NCI-H446 treated with DMSO at 0.1 percent for 48 hours (cell line): ENCODE measurements at regions not wholly inside any gene's neighbourhood (a gene's known extent, or its start where the extent isn't known, plus 50 kb on each side); places are given as distances from the start of the nearest gene placed in this dataset.
"Not testable (repeated sequence)": the region's sequence is repeated elsewhere in the genome, so short reads cannot be mapped to it uniquely, and the experiment has no call there.

Source experiments
- DNase-seq: peaks from one replicate; lab custom pipeline; 2025; lab: John Stamatoyannopoulos, UW

DNA sequence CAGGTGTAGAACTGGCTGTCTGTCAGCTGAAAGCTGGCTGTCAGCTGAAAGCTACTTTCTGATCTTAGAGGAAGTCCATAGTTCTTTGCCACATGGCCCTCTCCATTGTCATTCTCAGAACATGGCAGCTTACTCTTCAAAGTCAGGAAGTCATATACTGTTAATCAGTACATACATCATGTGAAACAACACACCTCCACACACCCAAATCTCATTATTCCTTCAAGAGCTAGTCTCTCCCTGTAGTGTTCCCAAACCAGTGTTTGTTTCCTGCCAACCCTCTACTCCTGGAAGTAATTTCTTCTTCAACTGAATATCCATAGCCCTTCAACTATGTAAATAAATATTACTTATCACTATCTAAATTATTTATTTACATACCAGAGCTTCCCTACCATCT, 58.9 kb downstream of the OR5AK2 start:
- DNase-seq: no peak

DNA sequence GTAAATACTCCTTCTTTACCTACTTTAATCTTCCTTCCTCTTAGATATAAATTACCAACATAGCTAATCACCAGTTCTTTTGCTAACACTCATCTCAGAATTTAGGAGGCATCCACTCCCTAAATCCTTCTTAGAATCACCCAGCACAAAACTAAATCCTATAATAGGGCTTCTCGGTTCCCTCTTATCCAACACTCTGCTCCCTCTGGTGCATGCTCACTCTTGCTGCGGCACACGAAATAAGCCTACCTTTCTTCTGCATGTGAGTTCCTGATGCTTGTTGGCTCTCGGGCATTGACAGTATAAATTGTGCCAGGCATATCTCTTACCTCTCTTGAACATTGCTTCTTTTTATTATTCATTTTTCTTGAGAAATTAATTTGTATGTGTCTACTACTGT, 61.0 kb downstream of the OR5AK2 start:
- DNase-seq: no peak

DNA sequence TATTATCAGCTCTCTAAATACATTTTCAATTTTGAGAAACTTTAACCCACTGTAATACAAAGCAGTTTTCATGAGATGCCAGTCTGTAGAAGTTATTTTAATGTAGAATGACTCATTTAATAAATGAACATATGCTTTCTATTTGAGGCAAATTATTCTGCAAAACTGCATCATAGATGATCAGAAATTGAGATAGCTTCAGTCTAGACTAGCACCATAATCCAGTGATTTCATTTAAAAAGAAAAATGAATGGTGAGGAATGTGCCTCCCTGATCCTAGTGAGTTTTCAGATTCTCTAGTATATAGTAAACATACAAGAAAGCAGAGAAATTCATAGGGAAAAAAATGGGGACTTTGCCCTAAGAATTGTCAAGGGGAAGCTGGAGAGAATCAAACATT, 66.1 kb downstream of the OR5AK2 start:
- DNase-seq: no peak

- DNase-seq: no peak
These were observed 67.0 kb downstream of the OR5AK2 start for GRCh38 chr11:57055744-57056143.

- DNase-seq: no peak
These were observed 68.0 kb downstream of the OR5AK2 start for GRCh38 chr11:57056735-57057134.

- no peak for DNase-seq
These were observed 68.8 kb downstream of the OR5AK2 start for GRCh38 chr11:57057561-57057960.

DNA sequence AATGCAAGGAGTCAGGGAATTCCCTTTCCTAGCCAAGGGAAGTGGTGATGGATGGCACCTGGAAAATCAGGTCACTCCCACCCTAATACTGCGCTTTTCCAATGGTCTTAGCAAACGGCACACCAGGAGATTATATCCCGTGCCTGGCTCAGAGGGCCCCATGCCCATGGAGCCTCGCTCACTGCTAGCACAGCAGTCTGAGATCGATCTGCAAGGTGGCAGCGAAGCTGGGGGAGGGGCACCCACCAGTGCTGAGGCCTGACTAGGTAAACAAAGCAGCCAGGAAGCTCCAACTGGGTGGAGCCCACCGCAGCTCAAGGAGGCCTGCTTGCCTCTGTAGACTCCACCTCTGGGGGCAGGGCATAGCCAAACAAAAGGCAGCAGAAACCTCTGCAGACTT, 74.2 kb downstream of the OR5AK2 start:
- DNase-seq: not testable (repeated sequence)

GRCh38 chr11:57069942-57070341, 81.2 kb downstream of the OR5AK2 start:
- DNase-seq: no peak

GRCh38 chr11:57071829-57072228, 83.1 kb downstream of the OR5AK2 start:
- no peak for DNase-seq

DNA sequence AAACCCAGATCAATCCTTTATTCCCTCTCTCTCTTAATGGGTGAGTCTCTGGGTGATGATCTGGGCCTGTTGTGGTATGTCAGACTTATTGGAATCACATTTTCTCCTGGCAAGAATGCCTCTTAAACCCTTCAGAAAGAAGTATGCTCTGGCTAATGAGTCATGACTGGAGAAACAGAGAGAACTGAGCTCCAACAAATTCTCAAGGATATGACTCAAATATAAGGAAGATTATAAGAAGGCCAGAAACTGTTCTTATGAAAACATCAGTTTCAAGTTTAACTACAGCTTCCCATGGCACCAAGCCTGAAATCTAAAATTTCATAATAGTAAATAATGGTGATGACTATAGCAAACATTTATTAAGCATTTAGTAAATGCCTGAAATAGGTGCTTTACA, 83.9 kb downstream of the OR5AK2 start:
- DNase-seq: no peak

DNA sequence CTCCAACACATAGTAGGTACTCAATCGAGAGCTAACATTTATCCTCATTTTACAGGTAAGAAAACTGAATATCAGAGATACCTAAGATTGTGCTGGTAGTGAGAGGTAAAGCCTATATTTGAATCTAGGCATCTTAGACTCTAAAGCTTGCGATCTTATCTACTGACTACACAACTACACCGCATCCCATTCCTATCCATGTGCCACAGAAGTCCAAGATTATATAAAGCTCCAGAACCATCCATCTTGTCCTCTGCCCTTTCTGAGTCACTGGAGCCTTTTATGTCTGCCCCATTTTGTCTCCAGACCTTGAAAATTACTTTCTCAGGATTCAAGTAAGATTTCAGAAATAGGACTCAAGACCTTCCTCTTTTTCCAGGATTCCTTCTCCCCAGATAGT, 84.4 kb downstream of the OR5AK2 start:
- no peak for DNase-seq

- no peak for DNase-seq
These were observed 92.6 kb downstream of the OR5AK2 start for GRCh38 chr11:57081356-57081755.

DNA sequence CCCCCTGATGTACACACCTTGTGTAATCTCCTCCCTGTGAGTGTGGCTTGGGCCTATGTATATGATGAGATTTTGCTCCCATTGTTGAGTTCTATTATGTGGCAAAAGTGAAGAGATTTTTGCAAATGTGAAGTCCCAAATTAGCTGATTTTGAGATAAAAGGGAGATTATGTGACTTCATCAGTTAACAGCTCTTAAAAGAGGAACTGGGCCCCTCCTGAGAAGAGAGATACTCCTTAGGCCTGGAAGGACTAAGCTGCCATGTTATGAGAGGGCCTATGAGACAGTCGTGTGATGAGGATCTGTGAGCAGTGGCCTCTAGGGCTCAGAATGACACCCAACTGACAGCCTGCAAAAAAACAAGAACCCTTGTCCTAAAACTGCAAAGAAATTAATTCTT, 93.4 kb downstream of the OR5AK2 start:
- DNase-seq: no peak

DNA sequence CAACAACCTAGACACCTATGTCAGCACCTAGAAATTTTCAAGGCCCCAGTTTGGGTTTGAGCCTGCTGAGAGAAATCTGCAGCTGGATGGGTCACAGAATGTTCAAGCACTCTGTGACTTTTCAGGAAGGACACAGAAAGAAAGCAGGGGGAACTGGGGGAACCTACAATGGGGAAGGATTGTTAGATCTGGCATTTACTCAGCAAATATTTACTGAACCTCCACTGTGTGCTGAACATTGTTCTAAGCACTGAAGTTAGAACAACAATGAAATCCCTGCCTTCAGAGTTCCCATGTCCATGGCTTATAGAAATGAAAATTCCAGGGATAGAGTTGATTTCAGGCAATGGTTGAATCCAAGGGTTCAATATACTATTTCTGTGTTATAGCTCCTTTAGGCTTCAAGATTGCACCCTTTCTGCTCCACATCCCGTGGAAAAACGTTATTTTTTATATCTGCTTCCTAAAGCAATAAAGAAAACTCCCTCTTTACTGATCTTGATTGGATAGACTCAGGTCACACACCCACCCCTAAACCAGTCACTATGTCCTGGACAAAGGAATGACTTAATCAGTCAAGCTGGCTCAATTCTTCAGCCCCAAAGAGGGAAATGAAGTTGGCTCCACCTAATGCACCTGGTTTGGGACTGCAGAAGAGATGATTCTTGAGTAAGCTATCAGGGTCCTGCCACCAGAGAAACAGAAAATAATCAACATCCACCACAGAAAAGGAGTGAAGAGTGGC, 95.1 kb downstream of the OR5AK2 start:
- DNase-seq: no peak

DNA sequence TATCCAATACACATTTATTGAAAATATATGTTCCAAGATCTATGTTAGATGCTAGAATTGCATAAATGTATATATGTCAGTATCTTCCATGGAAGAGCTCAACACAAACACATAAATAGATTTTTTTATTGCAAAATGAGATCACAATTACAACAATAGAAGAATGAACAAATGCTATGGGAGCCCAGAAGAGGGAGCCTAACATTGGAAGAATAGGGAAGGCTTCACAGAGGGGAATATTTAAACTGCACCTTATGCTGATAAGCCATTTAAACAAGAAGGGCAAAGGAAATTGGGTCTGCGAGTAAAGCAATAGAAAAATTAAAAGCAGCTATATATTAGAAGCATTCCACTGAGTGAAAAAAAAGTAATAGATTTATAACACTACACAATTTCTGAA, 96.1 kb upstream of the LRRC55 start:
- no peak for DNase-seq

- no peak for DNase-seq
These were observed 93.8 kb upstream of the LRRC55 start for GRCh38 chr11:57087991-57088390.

GRCh38 chr11:57092028-57092698, 89.6 kb upstream of the LRRC55 start:
- DNase-seq: no peak

DNA sequence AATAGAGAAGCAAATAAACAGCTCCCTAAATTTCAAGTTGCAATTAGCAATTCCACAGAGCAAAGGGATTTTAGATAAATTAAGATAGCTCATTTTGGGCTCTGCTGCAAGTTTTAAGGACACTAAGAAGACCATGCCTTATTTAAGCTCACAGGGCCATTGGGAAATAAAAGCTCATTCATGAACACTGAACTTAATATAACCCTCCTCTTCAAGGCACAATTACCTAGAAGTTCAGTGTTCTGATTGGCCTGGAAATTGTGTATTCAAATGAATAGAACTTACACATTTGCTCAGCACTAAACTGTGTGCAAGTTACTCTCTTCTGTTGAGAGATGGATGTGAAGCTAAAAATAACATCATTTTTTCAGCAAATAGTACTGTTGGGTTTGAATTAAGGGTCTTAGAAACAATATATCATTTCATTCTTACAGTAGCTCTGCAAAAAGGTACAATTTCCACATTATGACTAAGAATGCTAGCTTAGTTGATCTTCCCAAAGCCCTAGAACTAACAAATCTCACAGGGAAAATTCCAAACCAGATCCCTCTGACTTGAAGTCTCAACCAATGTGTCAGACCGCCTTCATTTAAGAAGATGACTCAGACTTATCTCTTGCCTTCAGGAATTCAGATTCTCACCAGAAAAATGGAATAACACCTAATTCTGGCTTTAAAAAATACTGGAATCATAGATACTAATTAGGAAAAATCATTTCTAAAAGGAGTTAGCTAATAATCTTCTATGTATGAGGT, 87.4 kb upstream of the LRRC55 start:
- DNase-seq: no peak

DNA sequence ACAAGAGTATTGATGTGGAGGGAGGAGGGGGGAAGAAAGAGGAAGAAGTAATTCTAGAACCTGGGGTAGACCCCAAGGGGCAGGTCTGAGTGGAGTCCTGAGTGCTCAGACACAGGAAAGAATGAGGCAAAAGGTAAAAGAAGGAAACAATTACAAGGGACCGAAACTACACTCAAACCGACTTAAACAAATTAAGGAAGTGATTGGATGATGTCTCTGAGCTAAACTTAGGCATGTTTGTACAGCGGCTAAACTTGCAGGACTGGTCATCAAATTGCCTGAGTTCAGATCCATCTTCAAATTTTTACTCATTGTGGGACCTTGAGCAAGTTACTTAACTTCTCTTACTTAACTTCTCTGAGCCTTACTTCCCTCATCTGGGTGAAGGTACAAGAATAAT, 86.3 kb upstream of the LRRC55 start:
- no peak for DNase-seq

DNA sequence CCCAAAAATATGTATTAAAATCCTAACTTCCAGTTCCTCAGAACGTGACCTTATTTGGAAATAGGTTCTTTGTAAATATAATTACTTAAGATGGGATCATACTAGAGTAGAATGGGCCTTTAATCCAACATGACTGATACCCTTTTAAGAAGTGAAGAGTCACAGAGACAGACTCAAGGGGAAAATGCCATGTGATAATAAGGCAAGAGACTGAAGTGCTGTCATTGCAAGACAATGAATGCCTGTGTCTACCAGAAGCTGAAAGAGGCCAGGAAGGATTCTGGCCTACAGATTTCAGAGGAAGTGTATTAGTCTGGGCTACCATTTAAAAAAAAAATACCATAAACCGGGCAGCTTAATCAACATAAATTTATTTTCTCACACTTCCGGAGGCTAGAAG, 85.9 kb upstream of the LRRC55 start:
- DNase-seq: no peak

DNA sequence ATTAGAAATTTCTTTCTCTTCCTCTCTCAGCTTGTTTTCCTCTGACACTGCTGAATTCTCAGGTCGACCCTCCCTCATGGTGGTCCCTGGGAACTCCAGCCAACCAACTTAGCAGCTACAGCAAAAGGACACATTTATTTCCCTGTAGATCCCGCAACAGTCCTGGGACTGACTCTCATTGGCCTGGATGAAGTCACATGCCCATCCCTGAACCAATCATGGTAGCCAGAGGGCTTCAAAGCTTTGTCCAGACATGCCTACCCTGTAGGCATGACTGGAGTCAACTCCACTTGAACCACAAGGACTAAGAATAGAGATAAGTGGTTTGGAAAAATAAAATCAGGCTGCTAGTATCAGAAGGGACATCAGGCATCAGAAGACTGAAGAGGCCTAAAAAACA, 84.6 kb upstream of the LRRC55 start:
- DNase-seq: no peak

- DNase-seq: no peak
These were observed 83.6 kb upstream of the LRRC55 start for GRCh38 chr11:57098191-57098590.

DNA sequence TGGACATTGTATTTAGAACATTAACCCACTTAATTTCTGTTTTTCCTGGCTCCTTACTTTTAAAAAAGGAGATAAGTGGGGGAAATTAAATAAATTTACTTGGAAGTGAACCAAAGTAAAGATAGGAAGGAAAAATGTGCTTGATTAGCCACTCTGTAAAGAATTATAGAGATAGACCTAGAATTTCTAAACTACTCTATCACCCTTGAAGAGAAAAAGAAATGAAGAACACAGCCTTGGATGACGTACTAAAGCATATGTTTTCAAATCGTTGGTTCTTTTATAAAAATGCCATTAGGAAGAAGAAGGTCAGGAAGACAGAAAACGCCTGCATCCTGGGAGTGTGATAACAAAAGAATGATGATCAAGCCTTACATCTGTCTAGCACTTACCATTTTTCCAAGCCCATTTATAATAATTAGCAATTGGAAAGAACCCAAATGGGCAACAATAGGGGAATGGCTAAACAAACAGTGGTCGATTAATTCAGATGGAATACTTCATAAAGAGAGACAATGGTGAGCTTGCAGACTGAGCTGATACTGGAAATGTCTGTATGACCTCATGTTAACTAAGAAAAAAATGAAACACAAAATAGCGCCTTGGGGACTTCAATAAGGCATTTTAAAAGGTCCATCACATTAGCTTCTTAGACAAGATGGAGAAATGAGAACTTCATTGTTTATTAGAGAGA, 81.0 kb upstream of the LRRC55 start:
- no peak for DNase-seq
